PC-3 (cell line): ENCODE measurements at regions not wholly inside any gene's neighbourhood (a gene's known extent, or its start where the extent isn't known, plus 50 kb on each side); places are given as distances from the start of the nearest gene placed in this dataset.

Experiments used
- ATAC-seq: fragments of 200-7000 bp; cut with Tn5 transposase; 2 replicates; pipeline ENCODE4 v1.9.1; 2020; ENCODE audit warnings: mild to moderate bottlenecking, moderate library complexity
- BruUV-seq: library from RNA; stranded (reverse); fragments of 400-500 nt; replicated peaks from 2 replicates; lab custom pipeline; 2021; lab: Mats Ljungman, UMichigan
- CTCF ChIA-PET: fragments of 300-600 bp; sonication (Branson Sonifier 250); formaldehyde crosslinking; loops from one replicate; lab custom pipeline; 2022; ENCODE audit warnings: antibody characterized with exemption; lab: Charles Lee
- POLR2A ChIA-PET: fragments of 300-600 bp; sonication (Branson Sonifier 250); formaldehyde crosslinking; loops from one replicate; lab custom pipeline; 2022; ENCODE audit warnings: antibody characterized with exemption; ENCODE audit not compliant: unreplicated experiment; lab: Charles Lee
- DNase-seq: peaks from one replicate; pipeline ENCODE4 v3.0.0-alpha.2; 2015
- H2AFZ ChIP-seq: fragments of 300-600 bp; sonication (generic); 2 replicates; pipeline ENCODE4 v1.6.0; 2016; ENCODE audit warnings: antibody characterized with exemption, low read length
- H3F3A ChIP-seq: fragments of 300-600 bp; sonication (generic); one replicate; pipeline ENCODE4 v1.6.0; 2017; ENCODE audit warnings: antibody characterized with exemption, low read length, control low read depth, mild to moderate bottlenecking; ENCODE audit not compliant: unreplicated experiment
- H3K27ac ChIP-seq: fragments of 300-600 bp; sonication (generic); 2 replicates; pipeline ENCODE4 v1.5.1; 2016; ENCODE audit warnings: mild to moderate bottlenecking, low read length
- H3K27me3 ChIP-seq: fragments of 300-600 bp; sonication (generic); 2 replicates; pipeline ENCODE4 v1.6.1; 2016; ENCODE audit warnings: low read length, mixed read lengths
- H3K36me3 ChIP-seq: fragments of 300-600 bp; sonication (generic); 2 replicates; pipeline ENCODE4 v1.6.1; 2016; ENCODE audit warnings: low read depth, mixed run types, low read length, mixed read lengths
- H3K4me1 ChIP-seq: fragments of 300-600 bp; sonication (generic); 2 replicates; pipeline ENCODE4 v1.5.1; 2016; ENCODE audit warnings: low read length; ENCODE audit not compliant: insufficient read depth
- H3K4me2 ChIP-seq: fragments of 300-600 bp; sonication (generic); 2 replicates; pipeline ENCODE4 v1.6.0; 2016; ENCODE audit warnings: low read length
- H3K4me3 ChIP-seq: fragments of 300-600 bp; sonication (generic); 2 replicates; pipeline ENCODE4 v1.5.1; 2016; ENCODE audit warnings: mild to moderate bottlenecking, low read length, mixed read lengths
- H3K79me2 ChIP-seq: fragments of 300-600 bp; sonication (generic); 2 replicates; pipeline ENCODE4 v1.6.1; 2017; ENCODE audit warnings: low read length, mixed read lengths
- H3K9ac ChIP-seq: fragments of 300-600 bp; sonication (generic); 2 replicates; pipeline ENCODE4 v1.6.0; 2016; ENCODE audit warnings: mild to moderate bottlenecking, low read length
- H3K9me2 ChIP-seq: fragments of 300-600 bp; sonication (generic); replicated peaks from 2 replicates; pipeline ENCODE4 v1.6.1; 2016; ENCODE audit warnings: mixed run types, low read length, mixed read lengths
- H3K9me3 ChIP-seq: fragments of 300-600 bp; sonication (generic); 2 replicates; pipeline ENCODE4 v1.6.1; 2016; ENCODE audit warnings: low read length, mixed read lengths
- H4K20me1 ChIP-seq: fragments of 300-600 bp; sonication (generic); 2 replicates; pipeline ENCODE4 v1.6.1; 2016; ENCODE audit warnings: low read length, mixed read lengths
- EZH2 ChIP-seq: fragments of 300-600 bp; sonication (generic); IDR thresholded peaks from one replicate; pipeline ENCODE4 v1.6.1; 2017; ENCODE audit warnings: antibody characterized with exemption, mild to moderate bottlenecking, low read length; ENCODE audit not compliant: unreplicated experiment
- EZH2phosphoT487 ChIP-seq: fragments of 300-600 bp; sonication (generic); IDR thresholded peaks from 2 replicates; pipeline ENCODE4 v1.6.1; 2018; ENCODE audit warnings: mild to moderate bottlenecking, antibody characterized with exemption, low read length, borderline replicate concordance
- intact Hi-C: fragments of 100-400 bp; cut with micrococcal nuclease; formaldehyde crosslinking; loops from 2 replicates; pipeline ENCODE4 v1.9.0; 2023
- TF ChIP-seq, protein P1 (sequence below): fragments of 300-600 bp; sonication (generic); conservative IDR thresholded peaks from 2 replicates; pipeline ENCODE4 v1.5.1; 2017; ENCODE audit warnings: antibody characterized with exemption, low read depth, mild to moderate bottlenecking, low read length

DNA sequence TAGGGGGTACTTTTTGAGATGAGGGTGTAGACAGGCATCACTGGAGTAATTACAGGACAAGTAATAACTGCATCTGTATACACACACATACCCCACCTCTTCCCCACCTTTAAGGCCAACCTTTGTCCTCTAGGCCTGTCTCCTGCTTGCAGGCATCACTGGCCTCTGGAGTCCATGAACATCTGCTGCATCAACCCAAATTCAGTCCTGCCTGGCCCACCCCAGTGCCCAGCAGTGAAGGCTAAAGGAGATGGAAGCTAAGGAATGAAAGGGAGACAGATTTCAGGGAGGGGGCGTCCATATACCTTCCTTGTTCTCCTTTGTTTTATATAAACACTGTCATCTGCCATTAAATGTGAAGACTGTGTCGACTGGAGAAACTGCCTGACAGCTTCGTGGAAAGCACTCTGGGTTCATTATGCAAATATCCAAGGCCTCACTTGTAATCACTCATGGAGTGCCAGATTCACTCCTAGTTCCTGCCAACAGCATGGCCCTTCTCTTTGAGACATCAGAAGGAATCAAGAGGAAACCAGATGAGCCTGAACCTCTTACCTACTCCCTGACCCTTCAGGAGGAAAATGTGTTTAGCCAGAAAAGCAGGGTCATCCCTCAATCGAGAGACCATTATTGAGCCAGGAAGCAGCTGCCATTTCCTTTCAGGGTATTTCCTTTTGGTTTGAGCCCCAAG lies 64.4 kb downstream of the SERPINA3 start:
- ATAC-seq (no peak), DNase-seq (no peak)
- no peaks in the 10 kb centered on the region for H3K36me3 ChIP-seq
- H3K9ac ChIP-seq: no peak overlapping the region
- H3K27ac ChIP-seq: no peak overlapping the region
- no peaks in the 10 kb centered on the region for H3K9me3 ChIP-seq
- no peaks in the 10 kb centered on the region for H3F3A ChIP-seq
- no peaks in the 10 kb centered on the region for H3K4me1 ChIP-seq
- POLR2A ChIA-PET: no interaction called here
- CTCF ChIA-PET: no interaction called here
- no TSS peak for BruUV-seq
- H2AFZ ChIP-seq: no peak overlapping the region
- no peaks in the 10 kb centered on the region for H3K79me2 ChIP-seq
- TF ChIP-seq EZH2phosphoT487 (no peak), EZH2 (no peak)
- TF ChIP-seq, protein P1, sequence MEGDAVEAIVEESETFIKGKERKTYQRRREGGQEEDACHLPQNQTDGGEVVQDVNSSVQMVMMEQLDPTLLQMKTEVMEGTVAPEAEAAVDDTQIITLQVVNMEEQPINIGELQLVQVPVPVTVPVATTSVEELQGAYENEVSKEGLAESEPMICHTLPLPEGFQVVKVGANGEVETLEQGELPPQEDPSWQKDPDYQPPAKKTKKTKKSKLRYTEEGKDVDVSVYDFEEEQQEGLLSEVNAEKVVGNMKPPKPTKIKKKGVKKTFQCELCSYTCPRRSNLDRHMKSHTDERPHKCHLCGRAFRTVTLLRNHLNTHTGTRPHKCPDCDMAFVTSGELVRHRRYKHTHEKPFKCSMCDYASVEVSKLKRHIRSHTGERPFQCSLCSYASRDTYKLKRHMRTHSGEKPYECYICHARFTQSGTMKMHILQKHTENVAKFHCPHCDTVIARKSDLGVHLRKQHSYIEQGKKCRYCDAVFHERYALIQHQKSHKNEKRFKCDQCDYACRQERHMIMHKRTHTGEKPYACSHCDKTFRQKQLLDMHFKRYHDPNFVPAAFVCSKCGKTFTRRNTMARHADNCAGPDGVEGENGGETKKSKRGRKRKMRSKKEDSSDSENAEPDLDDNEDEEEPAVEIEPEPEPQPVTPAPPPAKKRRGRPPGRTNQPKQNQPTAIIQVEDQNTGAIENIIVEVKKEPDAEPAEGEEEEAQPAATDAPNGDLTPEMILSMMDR: no peak
- H3K4me3 ChIP-seq: no peak overlapping the region
- H3K4me2 ChIP-seq: no peak overlapping the region
- intact Hi-C loops: no loop called here
- H4K20me1 ChIP-seq: no peaks in the 10 kb centered on the region
- H3K9me2 ChIP-seq: no peaks in the 10 kb centered on the region
- H3K27me3 ChIP-seq: peaks cover 24% of the 10 kb centered on the region

DNA sequence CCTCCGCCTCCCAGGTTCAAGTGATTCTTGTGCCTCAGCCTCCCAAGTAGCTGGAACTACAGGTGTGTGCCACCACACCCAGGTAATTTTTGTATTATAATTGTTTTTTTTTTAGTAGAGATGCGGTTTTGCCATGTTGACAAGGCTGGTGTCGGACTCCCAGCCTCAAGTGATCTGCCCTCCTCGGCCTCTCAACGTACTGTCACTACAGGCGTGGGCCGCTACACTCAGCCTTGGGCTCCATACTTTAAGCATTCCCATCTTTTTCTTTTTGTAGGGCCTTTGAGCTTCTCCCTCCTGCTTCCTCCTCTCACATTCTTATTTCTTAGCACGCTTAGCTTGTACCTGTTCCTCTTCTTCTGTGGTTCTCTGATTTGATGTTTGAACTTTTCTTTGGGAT lies 62.8 kb downstream of the SERPINA3 start:
- BruUV-seq: no TSS peak
- intact Hi-C loops: no loop called here
- ChIA-PET CTCF (no interaction called here), POLR2A (no interaction called here)
- TF ChIP-seq EZH2phosphoT487: no peak
- TF ChIP-seq, protein P1: no peak
- no peak for TF ChIP-seq EZH2
- Histone ChIP-seq H3K9me2 (no peaks in the 10 kb centered on the region), H3K36me3 (no peaks in the 10 kb centered on the region), H3K79me2 (no peaks in the 10 kb centered on the region), H4K20me1 (no peaks in the 10 kb centered on the region), H3K27ac (no peak overlapping the region), H3K27me3 (peaks cover 24% of the 10 kb centered on the region), H3K4me1 (no peaks in the 10 kb centered on the region), H3F3A (no peaks in the 10 kb centered on the region), H2AFZ (no peak overlapping the region), H3K4me3 (no peak overlapping the region), H3K9ac (no peak overlapping the region), H3K4me2 (no peak overlapping the region), H3K9me3 (no peaks in the 10 kb centered on the region)
- DNase-seq (no peak), ATAC-seq (no peak)

DNA sequence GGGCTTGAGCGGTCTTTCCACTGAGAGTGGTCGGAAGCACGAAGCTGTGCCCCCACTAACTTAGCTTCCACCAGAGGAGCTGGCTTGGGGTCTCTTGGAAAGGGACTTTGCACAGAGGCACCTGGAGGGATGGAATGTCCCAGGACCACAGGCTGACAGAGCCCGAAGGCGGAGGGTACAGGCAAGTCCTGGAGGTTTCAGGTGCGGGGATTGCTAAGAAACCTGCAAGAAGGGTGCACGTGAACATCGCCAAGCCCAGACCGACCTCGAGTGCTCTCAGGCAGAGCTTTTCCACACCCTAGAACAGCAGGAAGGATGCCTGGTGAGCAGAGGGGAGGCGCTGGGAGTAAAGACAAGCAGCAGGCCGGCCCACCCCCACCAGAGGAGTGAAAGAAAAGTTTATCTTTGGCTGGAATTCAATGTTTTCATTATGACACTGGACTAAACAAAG lies 61.6 kb downstream of the SERPINA3 start:
- H3K9me2 ChIP-seq: no peaks in the 10 kb centered on the region
- no peaks in the 10 kb centered on the region for H3K36me3 ChIP-seq
- H3K4me3 ChIP-seq: no peak overlapping the region
- ATAC-seq (no peak), DNase-seq (no peak)
- BruUV-seq: no TSS peak
- H3K9me3 ChIP-seq: no peaks in the 10 kb centered on the region
- H3K27ac ChIP-seq: no peak overlapping the region
- H2AFZ ChIP-seq: no peak overlapping the region
- H3K79me2 ChIP-seq: no peaks in the 10 kb centered on the region
- no peaks in the 10 kb centered on the region for H3F3A ChIP-seq
- no peak overlapping the region for H3K9ac ChIP-seq
- no peaks in the 10 kb centered on the region for H3K4me1 ChIP-seq
- TF ChIP-seq, protein P1: no peak
- no peak for TF ChIP-seq EZH2phosphoT487
- TF ChIP-seq EZH2: no peak
- CTCF ChIA-PET: no interaction called here
- no peaks in the 10 kb centered on the region for H4K20me1 ChIP-seq
- intact Hi-C loops: no loop called here
- H3K27me3 ChIP-seq: peaks cover 24% of the 10 kb centered on the region
- H3K4me2 ChIP-seq: no peak overlapping the region
- POLR2A ChIA-PET: no interaction called here
